A549 (cell line): ENCODE measurements at regions not wholly inside any gene's neighbourhood (a gene's known extent, or its start where the extent isn't known, plus 50 kb on each side); places are given as distances from the start of the nearest gene placed in this dataset.

Experiments used
- ATAC-seq, 2 experiments: fragments of 200-7000 bp in 1 of 2; fragments of >200 bp in 1 of 2; cut with Nextera tagmentation in 1 of 2; cut with Tn5 transposase in 1 of 2; 3 replicates each; pipeline versions ENCODE4 v1.8.0 to v1.9.1; 2018 to 2020; ENCODE audit warnings: mild to moderate bottlenecking in 1 of 2, moderate library complexity in 1 of 2
- CTCF ChIA-PET: fragments of 300-600 bp; sonication (Branson Sonifier 250); formaldehyde crosslinking; extraction: SDS; loops from one replicate; lab custom pipeline; 2021; ENCODE audit warnings: antibody characterized with exemption, inconsistent platforms; lab: Yijun Ruan, JAX
- POLR2A ChIA-PET: fragments of 350-600 bp; formaldehyde crosslinking; extraction: SDS; loops from one replicate; lab custom pipeline; 2021; ENCODE audit warnings: antibody characterized with exemption, inconsistent platforms; lab: Yijun Ruan, JAX
- DNase-seq, 2 experiments: peaks; one replicate each; pipeline versions ENCODE4 v3.0.0 to v3.0.0-alpha.2; 2011 to 2016; ENCODE audit warnings: low read depth in 1 of 2, low spot score in 1 of 2
- FAIRE-seq: peaks from 2 replicates; lab custom pipeline; 2011; peaks lifted over from hg19 to GRCh38; lab: Jason Lieb, UNC
- H3K27ac ChIP-seq, 2 experiments: fragments of >200 bp; sonication (Bioruptor Twin); formaldehyde crosslinking; 3 replicates each; pipeline ENCODE4 v1.5.1; 2016 to 2017
- H3K4me1 ChIP-seq: fragments of >200 bp; sonication (Bioruptor Twin); formaldehyde crosslinking; 3 replicates; pipeline ENCODE4 v1.6.1; 2016
- H3K4me2 ChIP-seq: fragments of >200 bp; sonication (Bioruptor Twin); formaldehyde crosslinking; 3 replicates; pipeline ENCODE4 v1.6.1; 2016
- H3K4me3 ChIP-seq: fragments of >200 bp; sonication (Bioruptor Twin); formaldehyde crosslinking; 3 replicates; pipeline ENCODE4 v1.5.1; 2016
- H3K9me3 ChIP-seq: fragments of >200 bp; sonication (Bioruptor Twin); formaldehyde crosslinking; 3 replicates; pipeline ENCODE4 v1.6.1; 2016
- BCL3 ChIP-seq: fragments of >200 bp; sonication (Bioruptor Twin); formaldehyde crosslinking; IDR thresholded peaks from 3 replicates; pipeline ENCODE4 v1.6.1; 2016
- BHLHE40 ChIP-seq: IDR thresholded peaks from 2 replicates; pipeline ENCODE4 v1.6.1; 2012; ENCODE audit warnings: low read depth, low read length, inconsistent platforms
- CBX8 ChIP-seq: fragments of 200-600 bp; sonication (generic); IDR thresholded peaks from 2 replicates; pipeline ENCODE4 v1.6.1; 2016
- CTCF ChIP-seq: fragments of >200 bp; sonication (Bioruptor Twin); formaldehyde crosslinking; IDR thresholded peaks from 3 replicates; pipeline ENCODE4 v1.5.1; 2016
- EHF ChIP-seq: fragments of 250-450 bp; sonication (Bioruptor Pico); IDR thresholded peaks from 2 replicates; pipeline ENCODE4 v1.5.0; 2020; ENCODE audit warnings: mild to moderate bottlenecking
- ELK1 ChIP-seq: fragments of 150-350 bp; IDR thresholded peaks from 2 replicates; pipeline ENCODE4 v1.6.1; 2014; ENCODE audit warnings: low read depth, mild to moderate bottlenecking, low read length
- FOSB ChIP-seq: fragments of 250-450 bp; sonication (Bioruptor Pico); IDR thresholded peaks from 2 replicates; pipeline ENCODE4 v1.5.0; 2020; ENCODE audit warnings: mild to moderate bottlenecking, moderate library complexity
- FOXS1 ChIP-seq: fragments of 250-450 bp; sonication (Bioruptor Pico); IDR thresholded peaks from 2 replicates; pipeline ENCODE4 v1.5.0; 2020; ENCODE audit warnings: mild to moderate bottlenecking, moderate library complexity
- GATA3 ChIP-seq: IDR thresholded peaks from 2 replicates; pipeline ENCODE4 v1.6.1; 2012; ENCODE audit warnings: borderline replicate concordance
- HMGXB4 ChIP-seq: fragments of 250-450 bp; sonication (Bioruptor Pico); IDR thresholded peaks from 2 replicates; pipeline ENCODE4 v1.5.0; 2021; ENCODE audit warnings: mild to moderate bottlenecking, moderate library complexity, borderline replicate concordance
- JUN ChIP-seq, 2 experiments: fragments of >200 bp; sonication (Bioruptor Twin); formaldehyde crosslinking; IDR thresholded peaks; 2 replicates in 1 of 2; 3 replicates in 1 of 2; pipeline ENCODE4 v1.6.1; 2016 to 2017
- KDM5A ChIP-seq: fragments of 200-600 bp; sonication (generic); IDR thresholded peaks from 2 replicates; pipeline ENCODE4 v1.6.1; 2016; ENCODE audit warnings: antibody characterized with exemption, mild to moderate bottlenecking
- MYC ChIP-seq: IDR thresholded peaks from 2 replicates; pipeline ENCODE4 v1.6.1; 2012; ENCODE audit warnings: mild to moderate bottlenecking, inconsistent platforms, low read length, improper control_type of control experiment, borderline replicate concordance
- POLR2A ChIP-seq: IDR thresholded peaks from 2 replicates; pipeline ENCODE4 v1.6.1; 2012; ENCODE audit warnings: mild to moderate bottlenecking, low read length
- POLR2AphosphoS2 ChIP-seq: conservative IDR thresholded peaks from 2 replicates; pipeline ENCODE4 v1.6.1; 2012; ENCODE audit warnings: low read length, improper control_type of control experiment, inconsistent platforms
- RAD21 ChIP-seq, 2 experiments: fragments of >200 bp in 1 of 2; sonication (Bioruptor Twin) in 1 of 2; formaldehyde crosslinking in 1 of 2; IDR thresholded peaks in 1 of 2; conservative IDR thresholded peaks in 1 of 2; 2 replicates in 1 of 2; 3 replicates in 1 of 2; pipeline ENCODE4 v1.6.1; 2012 to 2018; ENCODE audit warnings: inconsistent platforms in 1 of 2
- RNF2 ChIP-seq: fragments of 200-600 bp; sonication (generic); IDR thresholded peaks from 2 replicates; pipeline ENCODE4 v1.6.1; 2016; ENCODE audit warnings: low read depth, mild to moderate bottlenecking, antibody characterized with exemption, moderate library complexity, borderline replicate concordance
- SMC3 ChIP-seq: fragments of >200 bp; sonication (Bioruptor Twin); formaldehyde crosslinking; IDR thresholded peaks from 3 replicates; pipeline ENCODE4 v1.6.1; 2018; ENCODE audit warnings: inconsistent platforms
- SREBF2 ChIP-seq: fragments of 450-650 bp; IDR thresholded peaks from 2 replicates; pipeline ENCODE4 v1.6.1; 2014; ENCODE audit warnings: mild to moderate bottlenecking, moderate library complexity
- WGBS: methylation state at CpG from one replicate; pipeline ENCODE4 v1.1.6; 2017; ENCODE audit errors: missing lambda C conversion rate; 5-methylcytosine and 5-hydroxymethylcytosine counted together
- TF ChIP-seq, protein P1 (sequence below): IDR thresholded peaks from 2 replicates; pipeline ENCODE4 v1.6.1; 2012
- TF ChIP-seq, protein P2 (sequence below): IDR thresholded peaks from 2 replicates; pipeline ENCODE4 v1.6.1; 2012; ENCODE audit warnings: low read depth, borderline replicate concordance
- TF ChIP-seq, protein P3 (sequence below): fragments of >200 bp; sonication (Bioruptor Twin); formaldehyde crosslinking; IDR thresholded peaks from 2 replicates; pipeline ENCODE4 v1.6.1; 2016

DNA sequence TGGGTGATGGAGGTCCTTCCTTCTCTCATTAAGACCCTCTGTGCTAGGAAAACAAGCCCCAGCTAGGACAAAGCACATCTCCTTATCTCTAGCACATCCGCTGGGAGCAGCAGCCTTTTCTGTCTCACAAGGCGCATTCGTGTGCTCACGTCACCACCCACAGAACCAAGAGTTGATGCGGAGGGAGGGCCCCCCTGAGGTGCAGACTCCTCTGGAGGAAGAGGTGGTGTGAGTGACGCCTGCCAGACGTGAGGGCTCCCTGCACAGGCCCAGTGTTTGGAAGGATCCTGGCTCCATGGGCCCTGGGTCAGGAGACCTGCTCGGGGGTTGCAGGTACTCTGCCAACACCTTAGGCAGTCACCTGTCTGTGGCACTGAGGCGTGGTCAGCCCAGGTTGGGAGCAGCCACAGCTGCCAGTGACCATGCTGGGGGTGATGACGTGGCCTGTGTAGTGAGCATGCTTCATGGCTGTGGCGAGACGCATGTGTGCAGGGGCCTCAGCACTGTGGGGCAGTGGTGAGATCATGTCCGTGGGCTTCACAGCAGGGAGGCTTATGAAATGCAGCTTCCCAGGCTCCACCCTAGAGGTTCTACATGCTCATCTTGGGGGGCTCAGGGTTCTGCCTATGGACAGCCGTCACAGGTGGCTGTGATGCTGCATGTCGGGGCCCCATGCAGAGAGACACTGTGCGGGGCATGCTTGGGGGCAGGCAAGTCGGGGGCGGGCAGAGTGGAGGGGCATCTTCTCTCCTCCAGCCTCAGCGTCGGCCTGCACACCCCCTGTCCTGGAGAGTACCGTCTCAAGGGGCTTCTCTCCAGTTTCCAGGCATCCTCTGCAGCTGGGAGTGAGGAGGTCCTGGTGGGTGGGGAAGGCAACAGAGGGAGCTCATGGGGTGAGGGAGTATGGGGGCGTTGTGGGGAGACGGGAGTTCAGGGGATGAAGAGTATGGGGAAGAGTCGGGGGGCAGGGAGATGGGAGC is 56.2 kb upstream of the DPYSL4 start:
- no peaks in the 10 kb centered on the region for H3K4me1 ChIP-seq
- TF ChIP-seq FOSB (CRISPR knock-in tag): no peak
- TF ChIP-seq, protein P1, sequence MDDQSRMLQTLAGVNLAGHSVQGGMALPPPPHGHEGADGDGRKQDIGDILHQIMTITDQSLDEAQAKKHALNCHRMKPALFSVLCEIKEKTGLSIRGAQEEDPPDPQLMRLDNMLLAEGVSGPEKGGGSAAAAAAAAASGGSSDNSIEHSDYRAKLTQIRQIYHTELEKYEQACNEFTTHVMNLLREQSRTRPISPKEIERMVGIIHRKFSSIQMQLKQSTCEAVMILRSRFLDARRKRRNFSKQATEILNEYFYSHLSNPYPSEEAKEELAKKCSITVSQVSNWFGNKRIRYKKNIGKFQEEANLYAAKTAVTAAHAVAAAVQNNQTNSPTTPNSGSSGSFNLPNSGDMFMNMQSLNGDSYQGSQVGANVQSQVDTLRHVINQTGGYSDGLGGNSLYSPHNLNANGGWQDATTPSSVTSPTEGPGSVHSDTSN: no peak
- no peak for TF ChIP-seq POLR2A
- no peak for TF ChIP-seq SMC3
- TF ChIP-seq JUN (IDR thresholded peaks at IDR 0.05): no peak
- no peak for TF ChIP-seq ELK1
- no peak for TF ChIP-seq SREBF2
- TF ChIP-seq, protein P2, sequence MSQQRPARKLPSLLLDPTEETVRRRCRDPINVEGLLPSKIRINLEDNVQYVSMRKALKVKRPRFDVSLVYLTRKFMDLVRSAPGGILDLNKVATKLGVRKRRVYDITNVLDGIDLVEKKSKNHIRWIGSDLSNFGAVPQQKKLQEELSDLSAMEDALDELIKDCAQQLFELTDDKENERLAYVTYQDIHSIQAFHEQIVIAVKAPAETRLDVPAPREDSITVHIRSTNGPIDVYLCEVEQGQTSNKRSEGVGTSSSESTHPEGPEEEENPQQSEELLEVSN: no peak
- no peak for TF ChIP-seq BCL3
- TF ChIP-seq GATA3: no peak
- TF ChIP-seq HMGXB4 (CRISPR knock-in tag): no peak
- TF ChIP-seq KDM5A: no peak
- no peak for TF ChIP-seq MYC
- FAIRE-seq: no peak
- ChIA-PET CTCF (interaction anchor here (1.0 to 6.4 kb wide), 6 partner anchors 9 to 108 kb away, joined by 3 to 45 read pairs (median 4); no protein-coding TSS in a partner anchor), POLR2A (interaction anchor here (0.6 kb wide), 1 partner anchor 12 kb away, joined by 3 read pairs; no protein-coding TSS in a partner anchor)
- H3K4me2 ChIP-seq: no peak overlapping the region
- no peak overlapping the region for H3K4me3 ChIP-seq
- H3K9me3 ChIP-seq: no peaks in the 10 kb centered on the region
- WGBS: 87% methylated on average over 15 of the region's 24 CpGs
- no peak overlapping the region for H3K27ac ChIP-seq
- no peak for DNase-seq
- ATAC-seq: no peak

- FAIRE-seq: no peak
- no peak for ATAC-seq
- Histone ChIP-seq H3K27ac (no peak overlapping the region), H3K4me2 (no peak overlapping the region), H3K9me3 (no peaks in the 10 kb centered on the region), H3K4me3 (no peak overlapping the region), H3K4me1 (no peaks in the 10 kb centered on the region)
- ChIA-PET POLR2A (no interaction called here), CTCF (interaction anchor here (1.0 to 6.4 kb wide), 5 partner anchors 8 to 108 kb away, joined by 4 to 45 read pairs (median 5); no protein-coding TSS in a partner anchor)
- no peak for DNase-seq
- 90% methylated on average over 18 of the region's 22 CpGs for WGBS
- TF ChIP-seq CTCF (no peak), RNF2 (no peak), SREBF2 (no peak), SMC3 (no peak), KDM5A (no peak), POLR2AphosphoS2 (no peak), FOXS1 (CRISPR knock-in tag) (no peak), EHF (no peak), RAD21 (conservative IDR thresholded peaks at IDR 0.05 in 1 of 2, IDR thresholded peaks at IDR 0.05 in 1 of 2) (no peak), BHLHE40 (no peak), CBX8 (no peak)
- TF ChIP-seq, protein P3, sequence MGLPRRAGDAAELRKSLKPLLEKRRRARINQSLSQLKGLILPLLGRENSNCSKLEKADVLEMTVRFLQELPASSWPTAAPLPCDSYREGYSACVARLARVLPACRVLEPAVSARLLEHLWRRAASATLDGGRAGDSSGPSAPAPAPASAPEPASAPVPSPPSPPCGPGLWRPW: no peak
- TF ChIP-seq, protein P1: no peak
Measured at GRCh38 chr10:132131581-132132420, 54.9 kb upstream of the DPYSL4 start.
